GM12878 (cell line): ENCODE measurements at regions not wholly inside any gene's neighbourhood (a gene's known extent, or its start where the extent isn't known, plus 50 kb on each side); places are given as distances from the start of the nearest gene placed in this dataset.

Source experiments
- ATAC-seq: fragments of 200-7000 bp; cut with Tn5 transposase; 3 replicates; pipeline ENCODE4 v1.9.1; 2020; ENCODE audit warnings: mild to moderate bottlenecking, moderate library complexity
- BruUV-seq: library from RNA; stranded (reverse); fragments of 400-500 nt; replicated peaks from 2 replicates; lab custom pipeline; 2021; lab: Mats Ljungman, UMichigan
- CTCF ChIA-PET: fragments of 300-600 bp; sonication (Branson Sonifier 250); formaldehyde crosslinking; extraction: SDS; loops from one replicate; lab custom pipeline; 2021; ENCODE audit warnings: inconsistent platforms; lab: Yijun Ruan, JAX
- POLR2A ChIA-PET: fragments of 350-600 bp; formaldehyde crosslinking; extraction: SDS; loops from one replicate; lab custom pipeline; 2021; ENCODE audit warnings: inconsistent platforms; lab: Charles Lee
- RAD21 ChIA-PET: fragments of 300-600 bp; sonication (Branson Sonifier 250); formaldehyde crosslinking; loops from one replicate; lab custom pipeline; 2023; ENCODE audit warnings: antibody characterized with exemption; ENCODE audit not compliant: unreplicated experiment; lab: Charles Lee
- SMC1A ChIA-PET: fragments of 300-600 bp; sonication (Branson Sonifier 250); formaldehyde crosslinking; loops from one replicate; lab custom pipeline; 2023; ENCODE audit not compliant: unreplicated experiment, uncharacterized antibody; lab: Charles Lee
- DNase-seq: peaks from one replicate; pipeline ENCODE4 v3.0.0-alpha.2; 2011; ENCODE audit warnings: low read depth, low spot score
- FAIRE-seq: peaks from 3 replicates; lab custom pipeline; 2011; peaks lifted over from hg19 to GRCh38; lab: Jason Lieb, UNC
- H2AFZ ChIP-seq: 2 replicates; pipeline ENCODE4 v1.6.0; 2011; ENCODE audit warnings: low read depth, low read length, control low read depth; ENCODE audit not compliant: control insufficient read depth
- H3K27ac ChIP-seq: 2 replicates; pipeline ENCODE4 v1.5.1; 2011; ENCODE audit warnings: control low read depth; ENCODE audit not compliant: control insufficient read depth, insufficient read depth
- H3K27me3 ChIP-seq, 2 experiments: replicated peaks in 1 of 2; 2 replicates each; pipeline versions ENCODE4 v1.6.0 to v1.6.1; 2011; ENCODE audit warnings: low read length in 1 of 2; ENCODE audit not compliant: control insufficient read depth in 2 of 2, insufficient read depth in 2 of 2
- H3K36me3 ChIP-seq, 2 experiments: 2 replicates each; pipeline ENCODE4 v1.5.1; 2011; ENCODE audit warnings: low read length in 1 of 2; ENCODE audit not compliant: control insufficient read depth in 2 of 2, insufficient read depth in 2 of 2
- H3K4me1 ChIP-seq: 2 replicates; pipeline ENCODE4 v1.6.1; 2011; ENCODE audit warnings: mild to moderate bottlenecking, low read length, moderate library complexity, mixed read lengths; ENCODE audit not compliant: control insufficient read depth, insufficient read depth
- H3K4me2 ChIP-seq: 2 replicates; pipeline ENCODE4 v1.6.0; 2011; ENCODE audit warnings: control low read depth; ENCODE audit not compliant: control insufficient read depth, insufficient read depth
- H3K4me3 ChIP-seq: fragments of 200-600 bp; sonication (generic); 2 replicates; pipeline ENCODE4 v1.5.1; 2016
- H3K79me2 ChIP-seq: 2 replicates; pipeline ENCODE4 v1.6.0; 2011; ENCODE audit warnings: low read length; ENCODE audit not compliant: control insufficient read depth, insufficient read depth
- H3K9ac ChIP-seq: 2 replicates; pipeline ENCODE4 v1.8.0; 2011; ENCODE audit warnings: low read length, control low read depth, mixed read lengths; ENCODE audit not compliant: control insufficient read depth, insufficient read depth
- H3K9me3 ChIP-seq: replicated peaks from 3 replicates; pipeline ENCODE4 v1.5.1; 2011; ENCODE audit warnings: mild to moderate bottlenecking, low read length; ENCODE audit not compliant: control insufficient read depth, insufficient read depth
- H4K20me1 ChIP-seq: 2 replicates; pipeline ENCODE4 v1.6.0; 2011; ENCODE audit not compliant: control insufficient read depth, insufficient read depth
- ASH2L ChIP-seq: fragments of 300-600, 200-600 bp; sonication (generic); IDR thresholded peaks from 2 replicates; pipeline ENCODE4 v1.6.1; 2017; ENCODE audit warnings: low read depth, mild to moderate bottlenecking, borderline replicate concordance
- CBFB ChIP-seq: IDR thresholded peaks from 2 replicates; pipeline ENCODE4 v1.6.1; 2016; ENCODE audit warnings: antibody characterized with exemption, low read depth
- NFYA ChIP-seq: IDR thresholded peaks from 2 replicates; pipeline ENCODE4 v1.6.1; 2011; ENCODE audit warnings: low read depth, mild to moderate bottlenecking, low read length, improper control_type of control experiment, borderline replicate concordance
- SIN3A ChIP-seq: IDR thresholded peaks from 2 replicates; pipeline ENCODE4 v1.6.1; 2012; ENCODE audit warnings: low read depth, low read length, improper control_type of control experiment
- TAF1 ChIP-seq: IDR thresholded peaks from 2 replicates; pipeline ENCODE4 v1.6.1; 2011; ENCODE audit warnings: mild to moderate bottlenecking, low read depth, low read length, borderline replicate concordance
- TCF3 ChIP-seq: IDR thresholded peaks from 2 replicates; pipeline ENCODE4 v1.6.1; 2012; ENCODE audit warnings: low read depth, mild to moderate bottlenecking, low read length, borderline replicate concordance; ENCODE audit not compliant: insufficient read depth
- ZNF592 ChIP-seq: fragments of 450-650 bp; IDR thresholded peaks from 2 replicates; pipeline ENCODE4 v1.6.1; 2017; ENCODE audit warnings: mild to moderate bottlenecking, moderate library complexity
- WGBS: methylation state at CpG from one replicate; pipeline ENCODE4 v1.1.6; 2016; ENCODE audit warnings: low lambda C conversion rate; ENCODE audit not compliant: insufficient replicate concordance, insufficient coverage; ENCODE audit errors: missing lambda C conversion rate; 5-methylcytosine and 5-hydroxymethylcytosine counted together
- in situ Hi-C: fragments of 300-500 bp; cut with MboI; formaldehyde crosslinking; loops from 9 replicates; pipeline ENCODE4 v1.14.3; 2018; ENCODE audit warnings: mixed read lengths
- intact Hi-C: fragments of 100-400 bp; cut with micrococcal nuclease; formaldehyde crosslinking; loops from one replicate; pipeline ENCODE4 v1.14.2; 2022; ENCODE audit not compliant: unreplicated experiment
- TF ChIP-seq, protein P1 (sequence below): IDR thresholded peaks from 2 replicates; pipeline ENCODE4 v1.6.1; 2012; ENCODE audit warnings: low read depth, low read length, improper control_type of control experiment

- Histone ChIP-seq H3K9ac (no peak overlapping the region), H2AFZ (no peak overlapping the region), H4K20me1 (no peaks in the 10 kb centered on the region), H3K36me3 (no peaks in the 10 kb centered on the region), H3K27me3 (no peaks in the 10 kb centered on the region), H3K4me1 (no peaks in the 10 kb centered on the region), H3K9me3 (no peaks in the 10 kb centered on the region), H3K4me3 (no peak overlapping the region), H3K79me2 (no peaks in the 10 kb centered on the region), H3K27ac (no peak overlapping the region), H3K4me2 (no peak overlapping the region)
- no peak for ATAC-seq
- POLR2A ChIA-PET, result no interaction called here
- CTCF ChIA-PET, result interaction anchor here (1.1 kb wide), 1 partner anchor 12 kb away, joined by 5 read pairs; no protein-coding TSS in a partner anchor
- WGBS, result 43% methylated on average over 4 of the region's 4 CpGs
- no peak for DNase-seq
- SMC1A ChIA-PET, result no interaction called here
- intact Hi-C loops (no loop called here), in situ Hi-C loops (no loop called here)
- no peak for TF ChIP-seq NFYA
- no peak for TF ChIP-seq ASH2L
- TF ChIP-seq CBFB, result no peak
- TF ChIP-seq TAF1, result no peak
- no peak for TF ChIP-seq TCF3
- no peak for TF ChIP-seq ZNF592
- TF ChIP-seq SIN3A, result no peak
- TF ChIP-seq, protein P1, sequence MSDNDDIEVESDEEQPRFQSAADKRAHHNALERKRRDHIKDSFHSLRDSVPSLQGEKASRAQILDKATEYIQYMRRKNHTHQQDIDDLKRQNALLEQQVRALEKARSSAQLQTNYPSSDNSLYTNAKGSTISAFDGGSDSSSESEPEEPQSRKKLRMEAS, result no peak
- FAIRE-seq, result no peak
- BruUV-seq, result no TSS peak
- RAD21 ChIA-PET, result no interaction called here
These were observed 189.1 kb downstream of the HRH4 start for GRCh38 chr18:24649571-24649970.
